MCF 10A (cell line): ENCODE measurements at regions not wholly inside any gene's neighbourhood (a gene's known extent, or its start where the extent isn't known, plus 50 kb on each side); places are given as distances from the start of the nearest gene placed in this dataset.
"Not testable (repeated sequence)": the region's sequence is repeated elsewhere in the genome, so short reads cannot be mapped to it uniquely, and the experiment has no call there.

Experiments
- BruUV-seq: library from RNA; stranded (reverse); fragments of 400-500 nt; replicated peaks from 2 replicates; lab custom pipeline; 2021; lab: Mats Ljungman, UMichigan
- CTCF ChIA-PET: fragments of 300-600 bp; sonication (Branson Sonifier 250); formaldehyde crosslinking; extraction: SDS; loops from one replicate; lab custom pipeline; 2021; ENCODE audit warnings: antibody characterized with exemption, inconsistent platforms; lab: Yijun Ruan, JAX
- POLR2A ChIA-PET: fragments of 300-600, 350-650 bp; sonication (Branson Sonifier 250); formaldehyde crosslinking; extraction: SDS; loops from one replicate; lab custom pipeline; 2020; ENCODE audit warnings: antibody characterized with exemption, inconsistent platforms; lab: Yijun Ruan, JAX
- DNase-seq: peaks from one replicate; pipeline ENCODE4 v3.0.0-alpha.2; 2018; ENCODE audit not compliant: unreplicated experiment
- H3K27ac Mint-ChIP-seq: one replicate; pipeline ENCODE4 v1.8.0; 2022; ENCODE audit warnings: mild to moderate bottlenecking, low read depth, mixed read lengths; ENCODE audit not compliant: unreplicated experiment
- H3K27me3 Mint-ChIP-seq: one replicate; pipeline ENCODE4 v1.8.0; 2022; ENCODE audit warnings: mixed read lengths; ENCODE audit not compliant: insufficient read depth, unreplicated experiment
- H3K36me3 Mint-ChIP-seq: one replicate; pipeline ENCODE4 v1.8.0; 2022; ENCODE audit warnings: mild to moderate bottlenecking, moderate library complexity, mixed read lengths; ENCODE audit not compliant: insufficient read depth, unreplicated experiment
- H3K4me1 Mint-ChIP-seq: one replicate; pipeline ENCODE4 v1.8.0; 2022; ENCODE audit warnings: mixed read lengths; ENCODE audit not compliant: insufficient read depth, unreplicated experiment
- H3K4me3 Mint-ChIP-seq: one replicate; pipeline ENCODE4 v1.8.0; 2022; ENCODE audit warnings: mild to moderate bottlenecking, moderate library complexity, mixed read lengths; ENCODE audit not compliant: unreplicated experiment
- H3K9me3 Mint-ChIP-seq: one replicate; pipeline ENCODE4 v1.8.0; 2022; ENCODE audit warnings: mixed read lengths; ENCODE audit not compliant: unreplicated experiment
- CTCF ChIP-seq: fragments of 200-600 bp; IDR thresholded peaks from one replicate; pipeline ENCODE4 v1.8.0; 2022; ENCODE audit warnings: antibody characterized with exemption, mild to moderate bottlenecking; ENCODE audit not compliant: unreplicated experiment
- intact Hi-C: fragments of 100-400 bp; cut with micrococcal nuclease; formaldehyde crosslinking; loops from 2 replicates; pipeline ENCODE4 v1.14.1; 2022

GRCh38 chr16:65809627-65810026 is 556.9 kb upstream of the CDH5 start:
- POLR2A ChIA-PET: no interaction called here
- no peaks in the 10 kb centered on the region for H3K27me3 Mint-ChIP-seq
- CTCF ChIA-PET: interaction anchor here (0.6 kb wide), 1 partner anchor 8 kb away, joined by 6 read pairs; no protein-coding TSS in a partner anchor
- no peak for DNase-seq
- TF ChIP-seq CTCF: no peak
- H3K36me3 Mint-ChIP-seq: no peaks in the 10 kb centered on the region
- H3K4me1 Mint-ChIP-seq: no peaks in the 10 kb centered on the region
- intact Hi-C loops: no loop called here
- peaks cover 48% of the 10 kb centered on the region for H3K9me3 Mint-ChIP-seq
- H3K4me3 Mint-ChIP-seq: no peak overlapping the region
- H3K27ac Mint-ChIP-seq: no peak overlapping the region
- BruUV-seq: no TSS peak

GRCh38 chr16:65808790-65809189 is 557.7 kb upstream of the CDH5 start:
- BruUV-seq: no TSS peak
- intact Hi-C loops: no loop called here
- H3K36me3 Mint-ChIP-seq: no peaks in the 10 kb centered on the region
- no peaks in the 10 kb centered on the region for H3K4me1 Mint-ChIP-seq
- H3K27ac Mint-ChIP-seq: no peak overlapping the region
- CTCF ChIA-PET: no interaction called here
- no peak for TF ChIP-seq CTCF
- POLR2A ChIA-PET: no interaction called here
- peaks cover 53% of the 10 kb centered on the region for H3K9me3 Mint-ChIP-seq
- no peaks in the 10 kb centered on the region for H3K27me3 Mint-ChIP-seq
- no peak overlapping the region for H3K4me3 Mint-ChIP-seq
- no peak for DNase-seq

- BruUV-seq: no TSS peak
- peaks cover 51% of the 10 kb centered on the region for H3K9me3 Mint-ChIP-seq
- H3K36me3 Mint-ChIP-seq: no peaks in the 10 kb centered on the region
- intact Hi-C loops: no loop called here
- H3K4me1 Mint-ChIP-seq: no peaks in the 10 kb centered on the region
- CTCF ChIA-PET: no interaction called here
- TF ChIP-seq CTCF: no peak
- no peaks in the 10 kb centered on the region for H3K27me3 Mint-ChIP-seq
- H3K27ac Mint-ChIP-seq: no peak overlapping the region
- no peak overlapping the region for H3K4me3 Mint-ChIP-seq
- POLR2A ChIA-PET: no interaction called here
- DNase-seq: no peak
Measured at GRCh38 chr16:65807858-65808257, 558.6 kb upstream of the CDH5 start.

GRCh38 chr16:65805704-65806103 is 560.8 kb upstream of the CDH5 start:
- H3K4me3 Mint-ChIP-seq, POLR2A ChIA-PET, H3K4me1 Mint-ChIP-seq, H3K36me3 Mint-ChIP-seq, intact Hi-C loops, DNase-seq, CTCF ChIA-PET, BruUV-seq, H3K27ac Mint-ChIP-seq, H3K27me3 Mint-ChIP-seq: not testable (repeated sequence)
- peaks cover 38% of the 10 kb centered on the region for H3K9me3 Mint-ChIP-seq

GRCh38 chr16:65796481-65796880 is 570.0 kb upstream of the CDH5 start:
- H3K27me3 Mint-ChIP-seq: no peaks in the 10 kb centered on the region
- no peaks in the 10 kb centered on the region for H3K4me1 Mint-ChIP-seq
- peaks cover 46% of the 10 kb centered on the region for H3K9me3 Mint-ChIP-seq
- H3K36me3 Mint-ChIP-seq: no peaks in the 10 kb centered on the region
- POLR2A ChIA-PET: no interaction called here
- no TSS peak for BruUV-seq
- H3K27ac Mint-ChIP-seq: no peak overlapping the region
- intact Hi-C loops: no loop called here
- CTCF ChIA-PET: interaction anchor here (0.6 kb wide), 1 partner anchor 480 kb away, joined by 4 read pairs; no protein-coding TSS in a partner anchor
- DNase-seq: no peak
- TF ChIP-seq CTCF: no peak
- no peak overlapping the region for H3K4me3 Mint-ChIP-seq
